Neuronal stem cell (in vitro differentiated cells): ENCODE measurements at regions not wholly inside any gene's neighbourhood (a gene's known extent, or its start where the extent isn't known, plus 50 kb on each side); places are given as distances from the start of the nearest gene placed in this dataset.

Source experiments
- DNase-seq: peaks from one replicate; pipeline ENCODE4 v3.0.0-alpha.2; 2013; ENCODE audit warnings: low spot score
- H2AFZ ChIP-seq: one replicate; pipeline ENCODE4 v1.6.1; 2013; ENCODE audit warnings: mild to moderate bottlenecking, low read length, inconsistent platforms
- H2AK5ac ChIP-seq: 2 replicates; pipeline ENCODE4 v1.6.1; 2013; ENCODE audit warnings: low read depth, mild to moderate bottlenecking, inconsistent platforms, low read length, moderate library complexity, mixed read lengths
- H2BK120ac ChIP-seq: 2 replicates; pipeline ENCODE4 v1.6.1; 2013; ENCODE audit warnings: low read depth, mild to moderate bottlenecking, inconsistent platforms, low read length, moderate library complexity, mixed read lengths
- H2BK12ac ChIP-seq: one replicate; pipeline ENCODE4 v1.6.1; 2013; ENCODE audit warnings: low read length, inconsistent platforms
- H2BK15ac ChIP-seq: 2 replicates; pipeline ENCODE4 v1.6.1; 2013; ENCODE audit warnings: mild to moderate bottlenecking, low read length, inconsistent platforms, mixed read lengths
- H2BK5ac ChIP-seq: one replicate; pipeline ENCODE4 v1.6.1; 2013; ENCODE audit warnings: inconsistent platforms, mild to moderate bottlenecking, low read length, moderate library complexity
- H3K14ac ChIP-seq: one replicate; pipeline ENCODE4 v1.6.1; 2013; ENCODE audit warnings: low read length, inconsistent platforms
- H3K18ac ChIP-seq: 2 replicates; pipeline ENCODE4 v1.6.1; 2013; ENCODE audit warnings: low read length, inconsistent platforms
- H3K23ac ChIP-seq: 2 replicates; pipeline ENCODE4 v1.6.1; 2013; ENCODE audit warnings: low read depth, mild to moderate bottlenecking, mixed read lengths, low read length, inconsistent platforms; ENCODE audit not compliant: poor library complexity
- H3K27ac ChIP-seq: replicated peaks from 3 replicates; pipeline ENCODE4 v1.5.1; 2013; ENCODE audit warnings: low read length, inconsistent platforms
- H3K27me3 ChIP-seq, 3 experiments: 2 replicates each; pipeline ENCODE4 v1.6.1; 2013; ENCODE audit warnings: low read length in 3 of 3, mild to moderate bottlenecking in 2 of 3, inconsistent platforms in 1 of 3, low read depth in 1 of 3, mixed read lengths in 1 of 3, moderate library complexity in 1 of 3; ENCODE audit not compliant: control insufficient read depth in 3 of 3, insufficient read depth in 3 of 3
- H3K36me3 ChIP-seq, 2 donors: replicated peaks in 1 of 2; 2 replicates each; pipeline ENCODE4 v1.6.1; 2013; ENCODE audit warnings: low read length in 2 of 2; ENCODE audit not compliant: control insufficient read depth in 2 of 2, insufficient read depth in 2 of 2
- H3K4ac ChIP-seq: 2 replicates; pipeline ENCODE4 v1.6.1; 2013; ENCODE audit warnings: inconsistent platforms, mild to moderate bottlenecking, low read length, moderate library complexity
- H3K4me1 ChIP-seq, 2 donors: 1 replicate in 1 of 2; 2 replicates in 1 of 2; pipeline ENCODE4 v1.6.1; 2013; ENCODE audit warnings: low read length in 2 of 2, low read depth in 1 of 2; ENCODE audit not compliant: control insufficient read depth in 2 of 2, insufficient read depth in 1 of 2
- H3K4me2 ChIP-seq: one replicate; pipeline ENCODE4 v1.6.1; 2013; ENCODE audit warnings: mild to moderate bottlenecking, low read length, inconsistent platforms; ENCODE audit not compliant: insufficient read depth, poor library complexity, severe bottlenecking
- H3K4me3 ChIP-seq, 2 donors: 2 replicates each; pipeline ENCODE4 v1.5.1; 2013; ENCODE audit warnings: low read length in 2 of 2, mild to moderate bottlenecking in 2 of 2, inconsistent platforms in 1 of 2, moderate library complexity in 1 of 2
- H3K79me1 ChIP-seq: one replicate; pipeline ENCODE4 v1.6.1; 2013; ENCODE audit warnings: low read depth, mild to moderate bottlenecking, inconsistent platforms, low read length, moderate library complexity
- H3K9ac ChIP-seq: one replicate; pipeline ENCODE4 v1.6.1; 2013; ENCODE audit warnings: mild to moderate bottlenecking, low read depth, low read length, inconsistent platforms; ENCODE audit not compliant: poor library complexity
- H3K9me3 ChIP-seq, 2 donors: replicated peaks in 1 of 2; 2 replicates each; pipeline versions ENCODE3 to v1.6.1; 2013; ENCODE audit warnings: low read length in 2 of 2, mild to moderate bottlenecking in 2 of 2, inconsistent platforms in 1 of 2, low read depth in 1 of 2, mixed read lengths in 1 of 2, moderate library complexity in 1 of 2; ENCODE audit not compliant: control insufficient read depth in 2 of 2, insufficient read depth in 1 of 2
- H4K8ac ChIP-seq: one replicate; pipeline ENCODE4 v1.6.1; 2013; ENCODE audit warnings: low read depth, mild to moderate bottlenecking, inconsistent platforms, low read length, moderate library complexity
- H4K91ac ChIP-seq: one replicate; pipeline ENCODE4 v1.6.1; 2013; ENCODE audit warnings: low read length, low read depth, mild to moderate bottlenecking, inconsistent platforms; ENCODE audit not compliant: poor library complexity
- WGBS, 2 donors: extraction: QIAGEN DNeasy Blood & Tissue Kit; methylation state at CpG; one replicate each; pipeline ENCODE4 v1.1.7; 2013; ENCODE audit warnings: missing lambda C conversion rate in 2 of 2, mixed read lengths in 1 of 2; ENCODE audit not compliant: insufficient read length in 2 of 2, insufficient replicate concordance in 1 of 2; ENCODE audit errors: extremely low coverage in 2 of 2; 5-methylcytosine and 5-hydroxymethylcytosine counted together

DNA sequence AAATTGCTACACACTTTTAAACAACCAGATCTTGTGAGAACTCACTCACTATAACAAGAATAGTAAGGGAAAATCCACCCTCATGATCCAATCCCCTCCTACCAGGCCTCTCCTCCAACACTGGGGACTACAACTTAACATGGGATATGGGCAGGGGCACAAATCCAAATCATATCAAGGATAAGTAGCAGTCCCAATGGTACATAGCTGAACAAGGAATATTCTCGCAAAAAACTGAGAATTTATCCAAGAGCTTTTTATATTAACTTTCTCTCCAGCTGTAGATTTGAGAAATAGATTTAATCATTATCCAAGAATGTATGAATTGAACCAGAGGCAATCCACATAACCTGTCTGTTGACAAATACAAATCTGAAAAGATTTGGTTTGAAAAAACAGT, 185.2 kb downstream of the TMTC3 start:
- Histone ChIP-seq H3K4me2 (no peak overlapping the region), H2AK5ac (no peak overlapping the region), H2AFZ (no peak overlapping the region), H3K36me3 (no peaks in the 10 kb centered on the region), H3K23ac (no peak overlapping the region), H3K9ac (no peak overlapping the region), H3K27ac (no peak overlapping the region), H2BK120ac (no peak overlapping the region), H3K9me3 (peaks cover 4 to 6% of the 10 kb centered on the region in 2 donors), H3K4me1 (no peaks in the 10 kb centered on the region), H2BK15ac (no peak overlapping the region), H3K27me3 (no peaks in the 10 kb centered on the region), H3K79me1 (no peaks in the 10 kb centered on the region), H2BK5ac (no peak overlapping the region), H3K18ac (no peak overlapping the region), H3K4me3 (no peak overlapping the region), H2BK12ac (no peak overlapping the region), H4K91ac (no peak overlapping the region), H4K8ac (no peak overlapping the region), H3K4ac (no peak overlapping the region), H3K14ac (no peak overlapping the region)
- no CpG with 5 or more reads among the region's 1 CpG for WGBS, 2 donors
- no peak for DNase-seq

DNA sequence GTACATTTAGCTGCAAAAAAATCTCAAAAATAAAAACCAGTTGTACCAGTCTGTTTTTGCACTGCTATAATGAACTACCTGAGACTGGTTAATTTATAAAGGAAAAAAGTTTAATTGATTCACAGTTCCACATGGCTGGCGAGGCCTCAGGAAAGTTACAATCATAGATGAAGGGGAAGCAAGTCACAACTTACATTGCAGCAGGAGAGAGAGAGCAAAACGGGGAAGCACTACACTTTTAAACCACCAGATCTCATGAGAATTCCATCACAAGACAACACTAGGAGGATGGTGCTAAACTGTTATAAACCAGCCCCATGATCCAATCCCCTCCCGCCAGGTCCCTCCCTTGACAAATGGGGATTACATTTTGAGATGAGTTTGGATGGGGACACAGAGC, 186.0 kb downstream of the TMTC3 start:
- H2AK5ac ChIP-seq: no peak overlapping the region
- no peaks in the 10 kb centered on the region for H3K79me1 ChIP-seq
- no peaks in the 10 kb centered on the region for H3K36me3 ChIP-seq
- peak overlapping the region; percentile 55 for H2AFZ ChIP-seq
- no peaks in the 10 kb centered on the region for H3K27me3 ChIP-seq
- peaks cover 4 to 11% of the 10 kb centered on the region in 2 donors for H3K9me3 ChIP-seq
- no peak overlapping the region for H4K8ac ChIP-seq
- no peak overlapping the region for H3K4ac ChIP-seq
- H3K4me2 ChIP-seq: no peak overlapping the region
- no peak overlapping the region for H3K18ac ChIP-seq
- no peak overlapping the region for H3K14ac ChIP-seq
- no peak overlapping the region for H2BK5ac ChIP-seq
- no peak overlapping the region for H3K27ac ChIP-seq
- no peak overlapping the region for H4K91ac ChIP-seq
- no peak overlapping the region for H3K23ac ChIP-seq
- no CpG with 5 or more reads among the region's 3 CpGs for WGBS, 2 donors
- no peak overlapping the region for H2BK15ac ChIP-seq
- no peaks in the 10 kb centered on the region for H3K4me1 ChIP-seq
- H2BK12ac ChIP-seq: no peak overlapping the region
- H3K4me3 ChIP-seq: no peak overlapping the region
- DNase-seq: no peak
- H2BK120ac ChIP-seq: no peak overlapping the region
- H3K9ac ChIP-seq: no peak overlapping the region

DNA sequence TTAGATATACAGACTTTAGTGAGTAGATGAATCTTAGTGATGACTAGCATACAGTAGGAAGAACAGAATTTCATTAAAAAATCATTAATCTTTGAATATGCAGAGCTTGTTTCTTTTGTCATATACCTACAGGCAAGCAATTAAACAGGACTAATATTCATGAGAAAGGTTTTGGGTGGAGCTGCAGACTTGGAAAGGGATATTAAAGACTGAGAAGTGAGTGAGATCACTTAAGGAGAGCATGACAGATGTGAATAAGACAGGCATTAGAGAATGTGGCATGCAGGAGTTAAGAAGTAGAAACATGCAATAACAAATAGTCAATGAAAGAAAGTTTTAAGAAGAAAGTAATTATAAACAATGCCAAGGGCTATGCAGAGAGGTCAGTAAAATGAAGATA, 187.7 kb downstream of the TMTC3 start:
- Histone ChIP-seq H2BK120ac (no peak overlapping the region), H3K23ac (no peak overlapping the region), H3K27me3 (no peaks in the 10 kb centered on the region), H3K4me3 (no peak overlapping the region), H2BK15ac (no peak overlapping the region), H3K4me2 (no peak overlapping the region), H3K79me1 (no peaks in the 10 kb centered on the region), H3K4ac (no peak overlapping the region), H3K14ac (no peak overlapping the region), H3K27ac (no peak overlapping the region), H3K9ac (no peak overlapping the region), H4K8ac (no peak overlapping the region), H2AK5ac (no peak overlapping the region), H3K9me3 (peaks cover 4 to 11% of the 10 kb centered on the region in 2 donors), H3K36me3 (no peaks in the 10 kb centered on the region), H3K4me1 (no peaks in the 10 kb centered on the region), H4K91ac (no peak overlapping the region), H2BK12ac (no peak overlapping the region), H3K18ac (no peak overlapping the region), H2BK5ac (no peak overlapping the region), H2AFZ (no peak overlapping the region)
- no peak for DNase-seq

DNA sequence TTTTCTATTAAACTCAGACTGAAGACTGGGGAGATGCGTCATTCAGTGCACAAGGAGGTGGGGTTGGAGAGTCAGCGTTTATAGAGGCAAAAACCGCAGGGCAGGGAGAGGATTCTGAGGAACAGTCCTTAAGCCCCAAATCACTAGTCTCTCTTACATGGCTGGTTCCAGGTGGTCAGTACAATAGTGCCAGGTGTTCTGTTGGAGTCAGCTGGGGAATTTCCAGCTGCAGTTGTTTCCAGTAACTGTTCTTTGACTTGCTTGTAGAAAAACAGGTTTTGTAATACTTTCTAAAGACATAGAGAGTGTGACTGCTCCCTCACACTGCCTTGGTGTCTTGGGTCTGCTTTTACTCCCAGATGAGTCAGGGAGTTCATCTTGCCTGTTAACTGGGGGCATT, 192.2 kb downstream of the TMTC3 start:
- Histone ChIP-seq H2AFZ (peak overlapping the region; percentile 72), H3K23ac (no peak overlapping the region), H2BK15ac (no peak overlapping the region), H3K9me3 (peaks cover 4 to 11% of the 10 kb centered on the region in 2 donors), H3K4me3 (no peak overlapping the region), H3K36me3 (no peaks in the 10 kb centered on the region), H3K18ac (no peak overlapping the region), H3K4me2 (no peak overlapping the region), H2BK12ac (no peak overlapping the region), H2AK5ac (no peak overlapping the region), H3K79me1 (no peaks in the 10 kb centered on the region), H3K9ac (no peak overlapping the region), H3K27ac (no peak overlapping the region), H4K8ac (no peak overlapping the region), H3K27me3 (no peaks in the 10 kb centered on the region), H3K4me1 (no peaks in the 10 kb centered on the region), H4K91ac (no peak overlapping the region), H2BK5ac (no peak overlapping the region), H2BK120ac (no peak overlapping the region), H3K4ac (no peak overlapping the region), H3K14ac (no peak overlapping the region)
- DNase-seq: peak; percentile 18
- no CpG with 5 or more reads among the region's 3 CpGs for WGBS, 2 donors
